GM23338 (cell line): ENCODE measurements at regions not wholly inside any gene's neighbourhood (a gene's known extent, or its start where the extent isn't known, plus 50 kb on each side); places are given as distances from the start of the nearest gene placed in this dataset.

Experiments used
- CREB1 ChIP-seq: fragments of 250-450 bp; sonication (Bioruptor Pico); IDR thresholded peaks from 2 replicates; pipeline ENCODE4 v1.5.0; 2020; ENCODE audit warnings: low read depth, mild to moderate bottlenecking, moderate library complexity
- ETS1 ChIP-seq: IDR thresholded peaks from 2 replicates; pipeline ENCODE4 v1.6.1; 2016; ENCODE audit warnings: antibody characterized with exemption
- EZH2 ChIP-seq: fragments of 200-600 bp; sonication (generic); IDR thresholded peaks from one replicate; pipeline ENCODE4 v1.8.0; 2017; ENCODE audit warnings: antibody characterized with exemption, mild to moderate bottlenecking, low read depth; ENCODE audit not compliant: unreplicated experiment
- EZH2phosphoT487 ChIP-seq: fragments of 200-600 bp; sonication (generic); IDR thresholded peaks from one replicate; pipeline ENCODE4 v1.8.1; 2018; ENCODE audit warnings: antibody characterized with exemption; ENCODE audit not compliant: unreplicated experiment
- JUNB ChIP-seq: IDR thresholded peaks from one replicate; pipeline ENCODE4 v1.6.1; 2016; ENCODE audit warnings: antibody characterized with exemption; ENCODE audit not compliant: unreplicated experiment
- NANOG ChIP-seq: IDR thresholded peaks from 2 replicates; pipeline ENCODE4 v1.6.1; 2016; ENCODE audit warnings: antibody characterized with exemption, borderline replicate concordance
- POLR2AphosphoS5 ChIP-seq: IDR thresholded peaks from 2 replicates; pipeline ENCODE4 v1.6.1; 2016; ENCODE audit warnings: antibody characterized with exemption, low read depth
- STAT1 ChIP-seq: IDR thresholded peaks from one replicate; pipeline ENCODE4 v1.6.1; 2016; ENCODE audit warnings: antibody characterized with exemption; ENCODE audit not compliant: unreplicated experiment
- ZNF331 ChIP-seq: fragments of 250-450 bp; sonication (Bioruptor Pico); IDR thresholded peaks from 2 replicates; pipeline ENCODE4 v1.5.0; 2020; ENCODE audit warnings: low read depth, mild to moderate bottlenecking, moderate library complexity
- TF ChIP-seq, protein P1 (sequence below), 2 experiments: fragments of 200-600 bp in 1 of 2; sonication (generic) in 1 of 2; conservative IDR thresholded peaks; 2 replicates each; pipeline versions ENCODE4 v1.5.1 to v1.6.1; 2016 to 2017; ENCODE audit warnings: antibody characterized with exemption in 2 of 2, low read depth in 2 of 2, mild to moderate bottlenecking in 2 of 2, moderate library complexity in 1 of 2
- TF ChIP-seq, protein P2 (sequence below): IDR thresholded peaks from one replicate; pipeline ENCODE4 v1.6.1; 2018; ENCODE audit warnings: antibody characterized with exemption; ENCODE audit not compliant: unreplicated experiment

- TF ChIP-seq, protein P1, sequence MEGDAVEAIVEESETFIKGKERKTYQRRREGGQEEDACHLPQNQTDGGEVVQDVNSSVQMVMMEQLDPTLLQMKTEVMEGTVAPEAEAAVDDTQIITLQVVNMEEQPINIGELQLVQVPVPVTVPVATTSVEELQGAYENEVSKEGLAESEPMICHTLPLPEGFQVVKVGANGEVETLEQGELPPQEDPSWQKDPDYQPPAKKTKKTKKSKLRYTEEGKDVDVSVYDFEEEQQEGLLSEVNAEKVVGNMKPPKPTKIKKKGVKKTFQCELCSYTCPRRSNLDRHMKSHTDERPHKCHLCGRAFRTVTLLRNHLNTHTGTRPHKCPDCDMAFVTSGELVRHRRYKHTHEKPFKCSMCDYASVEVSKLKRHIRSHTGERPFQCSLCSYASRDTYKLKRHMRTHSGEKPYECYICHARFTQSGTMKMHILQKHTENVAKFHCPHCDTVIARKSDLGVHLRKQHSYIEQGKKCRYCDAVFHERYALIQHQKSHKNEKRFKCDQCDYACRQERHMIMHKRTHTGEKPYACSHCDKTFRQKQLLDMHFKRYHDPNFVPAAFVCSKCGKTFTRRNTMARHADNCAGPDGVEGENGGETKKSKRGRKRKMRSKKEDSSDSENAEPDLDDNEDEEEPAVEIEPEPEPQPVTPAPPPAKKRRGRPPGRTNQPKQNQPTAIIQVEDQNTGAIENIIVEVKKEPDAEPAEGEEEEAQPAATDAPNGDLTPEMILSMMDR (conservative IDR thresholded peaks at IDR 0.05; ENCODE audit: low read depth in 2 of 2), result no peak
- TF ChIP-seq POLR2AphosphoS5 (no peak), EZH2 (no peak), EZH2phosphoT487 (no peak), STAT1 (no peak), CREB1 (CRISPR knock-in tag) (no peak), JUNB (no peak), ZNF331 (CRISPR knock-in tag) (no peak), ETS1 (no peak), NANOG (no peak)
- TF ChIP-seq, protein P2, sequence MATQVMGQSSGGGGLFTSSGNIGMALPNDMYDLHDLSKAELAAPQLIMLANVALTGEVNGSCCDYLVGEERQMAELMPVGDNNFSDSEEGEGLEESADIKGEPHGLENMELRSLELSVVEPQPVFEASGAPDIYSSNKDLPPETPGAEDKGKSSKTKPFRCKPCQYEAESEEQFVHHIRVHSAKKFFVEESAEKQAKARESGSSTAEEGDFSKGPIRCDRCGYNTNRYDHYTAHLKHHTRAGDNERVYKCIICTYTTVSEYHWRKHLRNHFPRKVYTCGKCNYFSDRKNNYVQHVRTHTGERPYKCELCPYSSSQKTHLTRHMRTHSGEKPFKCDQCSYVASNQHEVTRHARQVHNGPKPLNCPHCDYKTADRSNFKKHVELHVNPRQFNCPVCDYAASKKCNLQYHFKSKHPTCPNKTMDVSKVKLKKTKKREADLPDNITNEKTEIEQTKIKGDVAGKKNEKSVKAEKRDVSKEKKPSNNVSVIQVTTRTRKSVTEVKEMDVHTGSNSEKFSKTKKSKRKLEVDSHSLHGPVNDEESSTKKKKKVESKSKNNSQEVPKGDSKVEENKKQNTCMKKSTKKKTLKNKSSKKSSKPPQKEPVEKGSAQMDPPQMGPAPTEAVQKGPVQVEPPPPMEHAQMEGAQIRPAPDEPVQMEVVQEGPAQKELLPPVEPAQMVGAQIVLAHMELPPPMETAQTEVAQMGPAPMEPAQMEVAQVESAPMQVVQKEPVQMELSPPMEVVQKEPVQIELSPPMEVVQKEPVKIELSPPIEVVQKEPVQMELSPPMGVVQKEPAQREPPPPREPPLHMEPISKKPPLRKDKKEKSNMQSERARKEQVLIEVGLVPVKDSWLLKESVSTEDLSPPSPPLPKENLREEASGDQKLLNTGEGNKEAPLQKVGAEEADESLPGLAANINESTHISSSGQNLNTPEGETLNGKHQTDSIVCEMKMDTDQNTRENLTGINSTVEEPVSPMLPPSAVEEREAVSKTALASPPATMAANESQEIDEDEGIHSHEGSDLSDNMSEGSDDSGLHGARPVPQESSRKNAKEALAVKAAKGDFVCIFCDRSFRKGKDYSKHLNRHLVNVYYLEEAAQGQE, result no peak
These were observed 398.8 kb downstream of the CCDC85A start for GRCh38 chr2:56582570-56582969.
